DMS153 (cell line): ENCODE measurements at regions not wholly inside any gene's neighbourhood (a gene's known extent, or its start where the extent isn't known, plus 50 kb on each side); places are given as distances from the start of the nearest gene placed in this dataset.
A peak's percentile ranks its signal among the peaks of the same experiment; 100 is the strongest.

ENCODE experiments used
- DNase-seq: peaks from one replicate; lab custom pipeline; 2025; lab: John Stamatoyannopoulos, UW

- DNase-seq: no peak
Measured at GRCh38 chr18:70384181-70384790, 95.4 kb downstream of the SOCS6 start.

DNA sequence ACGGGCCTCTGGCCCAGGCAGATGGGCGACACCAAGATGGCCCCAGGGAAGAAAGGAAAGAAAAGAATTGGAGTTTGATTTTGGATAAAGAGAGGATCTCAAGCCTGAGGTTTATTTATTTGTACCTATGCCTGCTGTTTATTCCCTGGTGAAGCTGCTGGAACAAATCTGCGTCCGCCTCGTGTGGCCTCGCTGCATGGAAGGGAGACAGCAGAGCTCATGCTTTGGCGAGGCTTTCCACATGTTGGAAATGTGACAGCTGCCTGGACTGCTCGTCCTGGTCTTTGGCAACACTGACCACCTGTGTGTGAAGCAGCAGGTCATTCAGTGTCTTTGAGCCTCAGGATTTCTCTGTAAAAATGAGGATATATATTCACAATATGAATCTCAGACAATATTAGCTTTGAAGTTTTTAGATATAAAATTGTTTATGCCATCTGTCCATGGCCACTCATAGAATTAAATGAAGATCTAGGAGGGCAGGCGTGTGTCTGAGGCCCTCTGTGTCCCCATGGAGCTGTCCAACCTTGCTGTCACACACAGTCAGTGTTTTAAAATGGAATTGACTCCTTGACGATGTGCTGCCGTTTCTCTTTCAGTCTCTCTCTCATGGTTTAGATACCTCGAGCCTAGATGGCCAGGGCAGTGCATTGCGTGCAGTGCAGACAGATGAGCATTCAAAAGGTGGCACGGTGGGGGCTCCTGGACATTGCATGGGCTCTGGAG, 94.3 kb downstream of the SOCS6 start:
- no peak for DNase-seq

GRCh38 chr18:70382017-70382416, 93.2 kb downstream of the SOCS6 start:
- DNase-seq: no peak

DNA sequence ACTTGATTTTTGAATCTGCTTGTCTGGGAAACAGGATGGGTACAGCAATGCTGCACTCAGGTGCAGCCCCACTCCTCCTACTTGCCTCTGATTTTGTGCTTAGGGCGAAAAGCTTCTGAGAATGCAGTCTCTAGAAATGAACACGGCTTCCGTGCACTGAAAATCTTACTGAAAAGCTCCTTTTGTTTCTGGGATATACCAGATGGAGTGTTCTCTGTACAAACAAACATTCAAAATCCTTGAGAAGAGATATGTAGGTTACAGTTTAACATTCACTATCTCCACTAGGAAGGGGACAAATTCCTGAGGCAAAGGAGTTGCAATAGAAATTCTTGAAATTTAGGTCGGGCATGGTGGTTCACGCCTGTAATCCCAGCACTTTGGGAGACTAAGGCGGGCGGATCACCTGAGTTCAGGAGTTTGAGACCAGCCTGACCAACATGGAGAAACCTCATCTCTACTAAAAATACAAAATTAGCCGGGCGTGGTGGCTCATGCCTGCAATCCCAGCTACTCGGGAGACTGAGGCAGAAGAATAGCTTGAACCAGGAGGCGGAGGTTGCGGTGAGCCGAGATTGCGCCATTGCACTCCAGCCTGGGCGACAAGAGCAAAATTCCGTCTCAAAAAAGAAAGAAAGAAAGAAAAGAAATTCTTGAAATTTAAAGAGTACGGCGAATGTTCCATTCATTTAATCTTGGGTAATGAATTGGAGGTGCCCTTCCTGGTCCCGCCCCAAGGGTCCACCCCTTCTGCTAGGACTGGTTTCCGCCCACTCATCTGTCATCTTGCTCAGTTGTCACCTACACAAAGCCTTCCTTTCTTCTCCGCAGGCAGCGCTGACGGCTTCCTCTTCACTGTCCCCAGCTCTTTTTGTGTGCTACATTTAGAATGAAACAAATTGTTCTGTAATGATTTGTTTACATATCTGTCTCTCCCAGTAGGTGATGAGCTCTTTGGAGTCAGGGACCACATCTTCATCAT, 92.4 kb downstream of the SOCS6 start:
- peak; percentile 82 for DNase-seq
